IMR-90 (cell line): ENCODE measurements at regions not wholly inside any gene's neighbourhood (a gene's known extent, or its start where the extent isn't known, plus 50 kb on each side); places are given as distances from the start of the nearest gene placed in this dataset.

Source experiments
- CEBPB ChIP-seq: IDR thresholded peaks from 2 replicates; pipeline ENCODE4 v1.6.1; 2012; ENCODE audit warnings: low read depth, low read length, improper control_type of control experiment
- CHD1 ChIP-seq: IDR thresholded peaks from 2 replicates; pipeline ENCODE4 v1.6.1; 2012; ENCODE audit warnings: low read depth, low read length, improper control_type of control experiment
- CTCF ChIP-seq: conservative IDR thresholded peaks from 2 replicates; pipeline ENCODE4 v1.5.1; 2012; ENCODE audit warnings: mild to moderate bottlenecking, low read depth, low read length, improper control_type of control experiment
- MXI1 ChIP-seq: IDR thresholded peaks from 2 replicates; pipeline ENCODE4 v1.6.1; 2012; ENCODE audit warnings: low read depth, mild to moderate bottlenecking, low read length, moderate library complexity, borderline replicate concordance
- POLR2A ChIP-seq: IDR thresholded peaks from 2 replicates; pipeline ENCODE4 v1.6.1; 2012; ENCODE audit warnings: mild to moderate bottlenecking, low read depth, low read length
- RAD21 ChIP-seq: IDR thresholded peaks from 2 replicates; pipeline ENCODE4 v1.6.1; 2012; ENCODE audit warnings: low read length, improper control_type of control experiment
- RCOR1 ChIP-seq: IDR thresholded peaks from 2 replicates; pipeline ENCODE4 v1.6.1; 2012; ENCODE audit warnings: mild to moderate bottlenecking, low read length, improper control_type of control experiment; ENCODE audit not compliant: insufficient replicate concordance
- RFX5 ChIP-seq: IDR thresholded peaks from 2 replicates; pipeline ENCODE4 v1.8.0; 2012; ENCODE audit warnings: low read depth, mild to moderate bottlenecking, low read length, moderate library complexity
- SMC3 ChIP-seq: fragments of 150-350 bp; IDR thresholded peaks from 2 replicates; pipeline ENCODE4 v1.6.1; 2016; ENCODE audit warnings: low read depth, mild to moderate bottlenecking, antibody characterized with exemption, low read length, moderate library complexity

- TF ChIP-seq CTCF = no peak
- no peak for TF ChIP-seq RFX5
- TF ChIP-seq SMC3 = no peak
- no peak for TF ChIP-seq RAD21
- TF ChIP-seq CHD1 = no peak
- TF ChIP-seq POLR2A = no peak; the same call in 1 of the 2 replicates
- TF ChIP-seq CEBPB = peak; percentile 65
- no peak for TF ChIP-seq MXI1
- TF ChIP-seq RCOR1 = no peak
Observed at GRCh38 chr1:55695552-55695951, 480.4 kb upstream of the USP24 start.
